Skeletal muscle satellite cell (primary cell): ENCODE measurements at regions not wholly inside any gene's neighbourhood (a gene's known extent, or its start where the extent isn't known, plus 50 kb on each side); places are given as distances from the start of the nearest gene placed in this dataset.

ENCODE experiments used
- H3K27me3 ChIP-seq: 2 replicates; pipeline ENCODE4 v1.7.0; 2013; ENCODE audit warnings: low read length; ENCODE audit not compliant: control insufficient read depth, insufficient read depth
- H3K36me3 ChIP-seq: 2 replicates; pipeline ENCODE4 v1.7.0; 2013; ENCODE audit warnings: mild to moderate bottlenecking, control low read depth, low read length; ENCODE audit not compliant: insufficient read depth
- H3K4me1 ChIP-seq: 2 replicates; pipeline ENCODE4 v1.7.0; 2013; ENCODE audit warnings: low read length; ENCODE audit not compliant: control insufficient read depth, insufficient read depth
- H3K4me2 ChIP-seq: 2 replicates; pipeline ENCODE4 v1.7.0; 2013; ENCODE audit warnings: mild to moderate bottlenecking, low read length
- H3K4me3 ChIP-seq: 2 replicates; pipeline ENCODE4 v1.7.0; 2013; ENCODE audit warnings: low read length
- H3K9ac ChIP-seq: 2 replicates; pipeline ENCODE4 v1.7.0; 2013; ENCODE audit warnings: mild to moderate bottlenecking, low read depth, low read length, moderate library complexity
- H3K9me3 ChIP-seq: replicated peaks from 2 replicates; pipeline ENCODE4 v1.7.0; 2013; ENCODE audit warnings: mild to moderate bottlenecking, control low read depth, low read length

GRCh38 chr11:112499153-112499880, 238.7 kb upstream of the PLET1 start:
- H3K4me1 ChIP-seq = no peaks in the 10 kb centered on the region
- H3K4me3 ChIP-seq = no peak overlapping the region
- no peak overlapping the region for H3K9ac ChIP-seq
- H3K9me3 ChIP-seq = no peaks in the 10 kb centered on the region
- no peak overlapping the region for H3K4me2 ChIP-seq
- no peaks in the 10 kb centered on the region for H3K27me3 ChIP-seq
- H3K36me3 ChIP-seq = no peaks in the 10 kb centered on the region

GRCh38 chr11:112499881-112500204, 239.2 kb upstream of the PLET1 start:
- H3K9me3 ChIP-seq = no peaks in the 10 kb centered on the region
- H3K4me1 ChIP-seq = no peaks in the 10 kb centered on the region
- H3K4me2 ChIP-seq = no peak overlapping the region
- H3K9ac ChIP-seq = no peak overlapping the region
- no peak overlapping the region for H3K4me3 ChIP-seq
- H3K27me3 ChIP-seq = no peaks in the 10 kb centered on the region
- H3K36me3 ChIP-seq = no peaks in the 10 kb centered on the region

GRCh38 chr11:112503410-112503809, 242.8 kb upstream of the PLET1 start:
- no peaks in the 10 kb centered on the region for H3K27me3 ChIP-seq
- H3K4me3 ChIP-seq = no peak overlapping the region
- H3K4me1 ChIP-seq = no peaks in the 10 kb centered on the region
- no peaks in the 10 kb centered on the region for H3K9me3 ChIP-seq
- H3K4me2 ChIP-seq = no peak overlapping the region
- H3K36me3 ChIP-seq = no peaks in the 10 kb centered on the region
- no peak overlapping the region for H3K9ac ChIP-seq

- Histone ChIP-seq H3K27me3 (no peaks in the 10 kb centered on the region), H3K9me3 (no peaks in the 10 kb centered on the region), H3K4me2 (no peak overlapping the region), H3K36me3 (no peaks in the 10 kb centered on the region), H3K9ac (no peak overlapping the region), H3K4me1 (no peaks in the 10 kb centered on the region), H3K4me3 (no peak overlapping the region)
Measured at GRCh38 chr11:112504056-112504455, 243.4 kb upstream of the PLET1 start.

- H3K36me3 ChIP-seq = no peaks in the 10 kb centered on the region
- no peak overlapping the region for H3K4me3 ChIP-seq
- H3K4me2 ChIP-seq = no peak overlapping the region
- no peaks in the 10 kb centered on the region for H3K27me3 ChIP-seq
- H3K4me1 ChIP-seq = no peaks in the 10 kb centered on the region
- no peak overlapping the region for H3K9ac ChIP-seq
- H3K9me3 ChIP-seq = no peaks in the 10 kb centered on the region
Measured at GRCh38 chr11:112506852-112507251, 246.2 kb upstream of the PLET1 start.

GRCh38 chr11:112507281-112507680, 246.6 kb upstream of the PLET1 start:
- H3K4me3 ChIP-seq = no peak overlapping the region

GRCh38 chr11:112508750-112509149, 248.1 kb upstream of the PLET1 start:
- Histone ChIP-seq H3K9ac (no peak overlapping the region), H3K27me3 (no peaks in the 10 kb centered on the region), H3K36me3 (no peaks in the 10 kb centered on the region), H3K4me2 (no peak overlapping the region), H3K4me3 (no peak overlapping the region), H3K9me3 (no peaks in the 10 kb centered on the region), H3K4me1 (no peaks in the 10 kb centered on the region)

More at GRCh38 chr11:112507281-112507680, 246.6 kb upstream of the PLET1 start:
- H3K4me1 ChIP-seq = no peaks in the 10 kb centered on the region
- no peaks in the 10 kb centered on the region for H3K27me3 ChIP-seq
- no peaks in the 10 kb centered on the region for H3K9me3 ChIP-seq
- H3K36me3 ChIP-seq = no peaks in the 10 kb centered on the region
- H3K9ac ChIP-seq = no peak overlapping the region
- no peak overlapping the region for H3K4me2 ChIP-seq

GRCh38 chr11:112509300-112509699, 248.6 kb upstream of the PLET1 start:
- Histone ChIP-seq H3K4me3 (no peak overlapping the region), H3K9me3 (no peaks in the 10 kb centered on the region), H3K4me1 (no peaks in the 10 kb centered on the region), H3K36me3 (no peaks in the 10 kb centered on the region), H3K9ac (no peak overlapping the region), H3K27me3 (no peaks in the 10 kb centered on the region), H3K4me2 (no peak overlapping the region)

- Histone ChIP-seq H3K4me1 (peaks cover 3% of the 10 kb centered on the region), H3K36me3 (no peaks in the 10 kb centered on the region), H3K9me3 (no peaks in the 10 kb centered on the region), H3K4me3 (no peak overlapping the region), H3K27me3 (no peaks in the 10 kb centered on the region), H3K4me2 (no peak overlapping the region), H3K9ac (no peak overlapping the region)
Measured at GRCh38 chr11:112511271-112511670, 250.6 kb upstream of the PLET1 start.

GRCh38 chr11:112511911-112512310, 251.3 kb upstream of the PLET1 start:
- Histone ChIP-seq H3K4me3 (no peak overlapping the region), H3K4me2 (no peak overlapping the region), H3K27me3 (no peaks in the 10 kb centered on the region), H3K9me3 (no peaks in the 10 kb centered on the region), H3K36me3 (no peaks in the 10 kb centered on the region), H3K4me1 (peaks cover 6% of the 10 kb centered on the region), H3K9ac (no peak overlapping the region)

- Histone ChIP-seq H3K4me3 (no peak overlapping the region), H3K9me3 (no peaks in the 10 kb centered on the region), H3K4me2 (no peak overlapping the region), H3K27me3 (no peaks in the 10 kb centered on the region), H3K4me1 (peaks cover 6% of the 10 kb centered on the region), H3K9ac (no peak overlapping the region), H3K36me3 (no peaks in the 10 kb centered on the region)
Measured at GRCh38 chr11:112513417-112513816, 252.8 kb upstream of the PLET1 start.

GRCh38 chr11:112514011-112514740, 253.5 kb upstream of the PLET1 start:
- no peak overlapping the region for H3K4me3 ChIP-seq
- H3K27me3 ChIP-seq = no peaks in the 10 kb centered on the region
- H3K36me3 ChIP-seq = no peaks in the 10 kb centered on the region
- H3K4me1 ChIP-seq = peaks cover 6% of the 10 kb centered on the region
- H3K4me2 ChIP-seq = no peak overlapping the region
- H3K9me3 ChIP-seq = no peaks in the 10 kb centered on the region
- no peak overlapping the region for H3K9ac ChIP-seq
